ENCODE measurements at regions not wholly inside any gene's neighbourhood (a gene's known extent, or its start where the extent isn't known, plus 50 kb on each side); places are given as distances from the start of the nearest gene placed in this dataset.

DNA sequence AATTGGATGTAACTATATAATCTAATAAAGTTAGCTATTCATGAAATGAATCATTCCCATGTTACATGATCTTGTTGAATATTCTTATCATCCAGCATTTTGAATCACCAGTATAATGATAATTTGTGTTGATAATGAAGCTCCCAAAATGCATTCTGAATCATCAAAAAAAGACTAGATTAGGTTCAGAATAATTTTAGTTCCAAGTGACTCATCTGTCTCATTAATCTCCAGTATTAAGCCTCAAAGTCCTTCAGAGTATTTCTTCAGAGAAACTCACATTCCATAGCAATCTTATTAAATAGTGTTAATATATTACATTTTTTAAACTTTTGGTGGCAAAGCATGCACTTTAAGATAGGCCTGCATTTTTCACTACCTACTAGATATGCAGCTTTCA is 207.5 kb downstream of the SLITRK5 start:
- ATAC-seq (ENCODE audit: insufficient number of reproducible peaks, low FRiP score, low read depth) (no peak), DNase-seq (ENCODE audit: low spot score) (no peak)
- no peak overlapping the region for H3K4me3 ChIP-seq
- H3K9me3 ChIP-seq, result no peaks in the 10 kb centered on the region
- no peaks in the 10 kb centered on the region for H3K27me3 ChIP-seq (replicated peaks; ENCODE audit: insufficient read depth)
- H3K27ac ChIP-seq, result no peak overlapping the region
- no peak for TF ChIP-seq CTCF (IDR thresholded peaks at IDR 0.05)
- no peaks in the 10 kb centered on the region for H3K36me3 ChIP-seq
- H3K4me1 ChIP-seq (ENCODE audit: control insufficient read depth in 1 of 2, low read depth in 2 of 2), result no peaks in the 10 kb centered on the region

GRCh38 chr13:87884884-87885283 is 213.7 kb downstream of the SLITRK5 start:
- H3K4me3 ChIP-seq, result no peak overlapping the region
- H3K36me3 ChIP-seq, result no peaks in the 10 kb centered on the region
- H3K4me1 ChIP-seq (ENCODE audit: control insufficient read depth in 1 of 2, low read depth in 2 of 2), result no peaks in the 10 kb centered on the region
- no peak for DNase-seq (ENCODE audit: low spot score)
- no peaks in the 10 kb centered on the region for H3K9me3 ChIP-seq
- no peaks in the 10 kb centered on the region for H3K27me3 ChIP-seq (replicated peaks; ENCODE audit: insufficient read depth)
- no peak overlapping the region for H3K27ac ChIP-seq
- TF ChIP-seq CTCF (IDR thresholded peaks at IDR 0.05), result no peak
- ATAC-seq (ENCODE audit: insufficient number of reproducible peaks, low FRiP score, low read depth), result no peak

GRCh38 chr13:87887459-87888123 is 216.4 kb downstream of the SLITRK5 start:
- no peak for DNase-seq (ENCODE audit: low spot score)
- Histone ChIP-seq H3K4me3 (no peak overlapping the region), H3K4me1 (ENCODE audit: control insufficient read depth in 1 of 2, low read depth in 2 of 2) (no peaks in the 10 kb centered on the region), H3K27me3 (replicated peaks; ENCODE audit: insufficient read depth) (no peaks in the 10 kb centered on the region), H3K27ac (no peak overlapping the region), H3K9me3 (no peaks in the 10 kb centered on the region), H3K36me3 (no peaks in the 10 kb centered on the region)
- no peak for ATAC-seq (ENCODE audit: insufficient number of reproducible peaks, low FRiP score, low read depth)
- TF ChIP-seq CTCF (IDR thresholded peaks at IDR 0.05), result no peak

GRCh38 chr13:87889254-87889653 is 218.1 kb downstream of the SLITRK5 start:
- Histone ChIP-seq H3K9me3 (no peaks in the 10 kb centered on the region), H3K27ac (no peak overlapping the region), H3K4me3 (no peak overlapping the region), H3K36me3 (no peaks in the 10 kb centered on the region), H3K27me3 (replicated peaks; ENCODE audit: insufficient read depth) (no peaks in the 10 kb centered on the region), H3K4me1 (ENCODE audit: control insufficient read depth in 1 of 2, low read depth in 2 of 2) (no peaks in the 10 kb centered on the region)
- TF ChIP-seq CTCF (IDR thresholded peaks at IDR 0.05), result no peak
- ATAC-seq (ENCODE audit: insufficient number of reproducible peaks, low FRiP score, low read depth) (no peak), DNase-seq (ENCODE audit: low spot score) (no peak)

DNA sequence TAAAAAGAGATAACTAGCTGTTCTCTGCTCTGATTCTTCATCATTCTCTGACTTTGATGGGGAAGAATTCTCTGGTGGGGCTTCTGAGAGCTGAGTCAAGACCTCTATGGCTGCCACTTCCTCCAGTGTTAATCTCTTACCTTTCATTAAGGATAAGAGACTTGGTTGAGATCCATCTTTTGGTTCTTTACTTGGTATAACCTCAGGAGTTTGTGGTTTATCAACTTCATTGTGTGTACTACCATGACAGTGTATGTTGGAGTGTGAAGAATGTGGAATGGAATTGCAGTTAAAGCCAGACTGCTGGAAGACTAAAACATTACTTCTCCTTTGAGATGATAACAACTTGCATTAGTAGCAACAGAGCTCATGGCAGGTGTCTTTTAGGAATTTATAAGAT is 222.0 kb downstream of the SLITRK5 start:
- Histone ChIP-seq H3K27ac (no peak overlapping the region), H3K27me3 (replicated peaks; ENCODE audit: insufficient read depth) (no peaks in the 10 kb centered on the region), H3K9me3 (no peaks in the 10 kb centered on the region), H3K4me1 (ENCODE audit: control insufficient read depth in 1 of 2, low read depth in 2 of 2) (no peaks in the 10 kb centered on the region), H3K36me3 (no peaks in the 10 kb centered on the region), H3K4me3 (no peak overlapping the region)
- no peak for ATAC-seq (ENCODE audit: insufficient number of reproducible peaks, low FRiP score, low read depth)
- no peak for DNase-seq (ENCODE audit: low spot score)
- TF ChIP-seq CTCF (IDR thresholded peaks at IDR 0.05), result no peak

Data from thoracic aorta (tissue), 2 donors.